B cell (primary cell): ENCODE measurements at regions not wholly inside any gene's neighbourhood (a gene's known extent, or its start where the extent isn't known, plus 50 kb on each side); places are given as distances from the start of the nearest gene placed in this dataset.
A peak's percentile ranks its signal among the peaks of the same experiment; 100 is the strongest.

Source experiments
- ATAC-seq: fragments of 200-7000 bp; cut with Tn5 transposase; one replicate; pipeline ENCODE4 v1.10.0; 2021; ENCODE audit warnings: low read depth, mild to moderate bottlenecking, moderate number of reproducible peaks, moderate library complexity
- CTCF ChIA-PET: fragments of 350-600 bp; sonication (Branson Sonifier 250); formaldehyde crosslinking; loops from one replicate; lab custom pipeline; 2021; ENCODE audit warnings: antibody characterized with exemption, inconsistent platforms; lab: Charles Lee
- POLR2A ChIA-PET: fragments of 350-600 bp; sonication (Branson Sonifier 250); formaldehyde crosslinking; loops from one replicate; lab custom pipeline; 2021; ENCODE audit warnings: antibody characterized with exemption; lab: Charles Lee
- DNase-seq: peaks from one replicate; pipeline ENCODE4 v3.0.0; 2013
- H2AFZ ChIP-seq: 2 replicates; pipeline ENCODE4 v1.6.1; 2012; ENCODE audit warnings: mild to moderate bottlenecking, low read depth, low read length; ENCODE audit not compliant: insufficient read depth, poor library complexity, severe bottlenecking
- H3K27ac ChIP-seq, 2 donors: 1 replicate in 1 of 2; 2 replicates in 1 of 2; pipeline ENCODE4 v1.5.1; 2012 to 2013; ENCODE audit warnings: low read length in 2 of 2, mild to moderate bottlenecking in 2 of 2, moderate library complexity in 1 of 2
- H3K27me3 ChIP-seq, 4 experiments: fragments of 200-600 bp in 1 of 4; sonication (generic) in 1 of 4; replicated peaks in 1 of 4; 1 replicate in 2 of 4; 2 replicates in 2 of 4; pipeline versions ENCODE4 v1.6.1 to v1.7.0; 2013 to 2016; ENCODE audit warnings: low read length in 3 of 4, mild to moderate bottlenecking in 2 of 4, mixed read lengths in 1 of 4, moderate library complexity in 1 of 4; ENCODE audit not compliant: insufficient read depth in 4 of 4, control insufficient read depth in 3 of 4; ENCODE audit errors: control extremely low read depth in 1 of 4
- H3K36me3 ChIP-seq, 2 experiments: replicated peaks in 1 of 2; 1 replicate in 1 of 2; 2 replicates in 1 of 2; pipeline versions ENCODE4 v1.6.1 to v1.7.1; 2013; ENCODE audit warnings: low read length in 1 of 2; ENCODE audit not compliant: insufficient read depth in 2 of 2, control insufficient read depth in 1 of 2; ENCODE audit errors: control extremely low read depth in 1 of 2, extremely low read depth in 1 of 2
- H3K4me1 ChIP-seq, 2 donors: fragments of 200-600 bp in 1 of 2; sonication (generic) in 1 of 2; 1 replicate in 1 of 2; 2 replicates in 1 of 2; pipeline versions ENCODE4 v1.5.1 to v1.6.1; 2013 to 2017; ENCODE audit warnings: low read length in 2 of 2; ENCODE audit not compliant: control insufficient read depth in 2 of 2, insufficient read depth in 2 of 2
- H3K4me2 ChIP-seq: replicated peaks from 2 replicates; pipeline ENCODE3; 2012; ENCODE audit warnings: mild to moderate bottlenecking, low read depth, low read length; ENCODE audit not compliant: poor library complexity, severe bottlenecking
- H3K4me3 ChIP-seq, 5 experiments: fragments of 200-600 bp in 1 of 5; sonication (generic) in 1 of 5; 1 replicate in 3 of 5; 2 replicates in 2 of 5; pipeline versions ENCODE4 v1.5.1 to v1.7.0; 2011 to 2016; ENCODE audit warnings: low read length in 4 of 5, mild to moderate bottlenecking in 4 of 5, low read depth in 2 of 5, control low read depth in 1 of 5, moderate library complexity in 1 of 5; ENCODE audit not compliant: insufficient read depth in 1 of 5; ENCODE audit errors: control extremely low read depth in 1 of 5, extremely low read depth in 1 of 5
- H3K79me2 ChIP-seq: fragments of 200-600 bp; sonication (generic); one replicate; pipeline ENCODE4 v1.6.0; 2016; ENCODE audit warnings: low read length; ENCODE audit not compliant: control insufficient read depth, insufficient read depth
- H3K9ac ChIP-seq: fragments of 200-600 bp; sonication (generic); 2 replicates; pipeline ENCODE4 v1.6.1; 2017; ENCODE audit warnings: mild to moderate bottlenecking, low read length, moderate library complexity
- H3K9me3 ChIP-seq, 3 donors: one replicate each; pipeline versions ENCODE4 v1.6.1 to v1.7.1; 2013; ENCODE audit warnings: low read length in 2 of 3; ENCODE audit not compliant: control insufficient read depth in 2 of 3, insufficient read depth in 1 of 3; ENCODE audit errors: control extremely low read depth in 1 of 3
- H4K20me1 ChIP-seq: 2 replicates; pipeline ENCODE4 v1.6.0; 2012; ENCODE audit warnings: mild to moderate bottlenecking, low read length; ENCODE audit not compliant: insufficient read depth, control insufficient read depth, poor library complexity, severe bottlenecking
- H3K27ac Mint-ChIP-seq: one replicate; pipeline ENCODE4 v1.8.0; 2021; ENCODE audit warnings: mixed read lengths
- H3K27me3 Mint-ChIP-seq: one replicate; pipeline ENCODE4 v1.8.0; 2021; ENCODE audit warnings: mixed read lengths
- H3K4me1 Mint-ChIP-seq: one replicate; pipeline ENCODE4 v1.8.0; 2021; ENCODE audit warnings: mixed read lengths
- H3K4me3 Mint-ChIP-seq: one replicate; pipeline ENCODE4 v1.8.0; 2021; ENCODE audit warnings: mixed read lengths
- H3K9me3 Mint-ChIP-seq: one replicate; pipeline ENCODE4 v1.8.0; 2022; ENCODE audit warnings: mixed read lengths; ENCODE audit not compliant: insufficient read depth
- EZH2 ChIP-seq: IDR thresholded peaks from 2 replicates; pipeline ENCODE4 v1.6.1; 2012; ENCODE audit warnings: borderline replicate concordance, low read depth, mild to moderate bottlenecking, moderate library complexity, low read length; ENCODE audit not compliant: insufficient read depth, poor library complexity, severe bottlenecking
- WGBS: methylation state at CpG from one replicate; pipeline ENCODE4 v1.1.5; 2013; ENCODE audit warnings: missing lambda C conversion rate; ENCODE audit not compliant: insufficient coverage; 5-methylcytosine and 5-hydroxymethylcytosine counted together
- intact Hi-C: fragments of 100-400 bp; cut with micrococcal nuclease; formaldehyde crosslinking; loops from one replicate; pipeline ENCODE4 v1.10.0; 2022
- TF ChIP-seq, protein P1 (sequence below): fragments of 200-600 bp; IDR thresholded peaks from one replicate; pipeline ENCODE4 v1.8.0; 2022; ENCODE audit warnings: antibody characterized with exemption, mild to moderate bottlenecking

GRCh38 chr1:184919892-184920291 lies 54.4 kb downstream of the NIBAN1 start:
- Mint-ChIP-seq H3K4me1 (peaks cover 39% of the 10 kb centered on the region), H3K27ac (no peak overlapping the region), H3K27me3 (no peaks in the 10 kb centered on the region), H3K9me3 (no peaks in the 10 kb centered on the region), H3K4me3 (no peak overlapping the region)
- Histone ChIP-seq H3K27me3 (no peaks in the 10 kb centered on the region), H3K9me3 (no peaks in the 10 kb centered on the region), H3K9ac (no peak overlapping the region), H3K4me1 (peaks cover 10 to 21% of the 10 kb centered on the region in 2 donors), H4K20me1 (no peaks in the 10 kb centered on the region), H3K4me2 (no peak overlapping the region), H3K27ac (no peak overlapping the region), H3K79me2 (no peaks in the 10 kb centered on the region), H2AFZ (no peak overlapping the region), H3K4me3 (no peak overlapping the region), H3K36me3 (no peaks in the 10 kb centered on the region)
- POLR2A ChIA-PET: no interaction called here
- TF ChIP-seq EZH2: no peak
- TF ChIP-seq, protein P1, sequence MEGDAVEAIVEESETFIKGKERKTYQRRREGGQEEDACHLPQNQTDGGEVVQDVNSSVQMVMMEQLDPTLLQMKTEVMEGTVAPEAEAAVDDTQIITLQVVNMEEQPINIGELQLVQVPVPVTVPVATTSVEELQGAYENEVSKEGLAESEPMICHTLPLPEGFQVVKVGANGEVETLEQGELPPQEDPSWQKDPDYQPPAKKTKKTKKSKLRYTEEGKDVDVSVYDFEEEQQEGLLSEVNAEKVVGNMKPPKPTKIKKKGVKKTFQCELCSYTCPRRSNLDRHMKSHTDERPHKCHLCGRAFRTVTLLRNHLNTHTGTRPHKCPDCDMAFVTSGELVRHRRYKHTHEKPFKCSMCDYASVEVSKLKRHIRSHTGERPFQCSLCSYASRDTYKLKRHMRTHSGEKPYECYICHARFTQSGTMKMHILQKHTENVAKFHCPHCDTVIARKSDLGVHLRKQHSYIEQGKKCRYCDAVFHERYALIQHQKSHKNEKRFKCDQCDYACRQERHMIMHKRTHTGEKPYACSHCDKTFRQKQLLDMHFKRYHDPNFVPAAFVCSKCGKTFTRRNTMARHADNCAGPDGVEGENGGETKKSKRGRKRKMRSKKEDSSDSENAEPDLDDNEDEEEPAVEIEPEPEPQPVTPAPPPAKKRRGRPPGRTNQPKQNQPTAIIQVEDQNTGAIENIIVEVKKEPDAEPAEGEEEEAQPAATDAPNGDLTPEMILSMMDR: no peak
- DNase-seq: no peak
- no peak for ATAC-seq
- no CpG with 5 or more reads among the region's 4 CpGs for WGBS
- intact Hi-C loops: loop anchor here (10.0 kb wide), 1 partner anchor 55 kb away; the partner anchor contains the start of gene NIBAN1
- CTCF ChIA-PET: no interaction called here

GRCh38 chr1:184915463-184916090 lies 58.7 kb downstream of the NIBAN1 start:
- no peaks in the 10 kb centered on the region for H3K27me3 Mint-ChIP-seq
- WGBS: no CpG with 5 or more reads among the region's 3 CpGs
- no peaks in the 10 kb centered on the region for H3K79me2 ChIP-seq
- no peak overlapping the region for H3K27ac Mint-ChIP-seq
- H3K9ac ChIP-seq: no peak overlapping the region
- no peak overlapping the region for H3K4me3 ChIP-seq
- H4K20me1 ChIP-seq: no peaks in the 10 kb centered on the region
- no peaks in the 10 kb centered on the region for H3K27me3 ChIP-seq
- peaks cover 39% of the 10 kb centered on the region for H3K4me1 Mint-ChIP-seq
- H3K4me3 Mint-ChIP-seq: peak overlapping the region; percentile 4
- H3K36me3 ChIP-seq: no peaks in the 10 kb centered on the region
- POLR2A ChIA-PET: no interaction called here
- ATAC-seq (no peak), DNase-seq (no peak)
- no peak overlapping the region for H3K27ac ChIP-seq
- H2AFZ ChIP-seq: no peak overlapping the region
- peaks cover 10 to 21% of the 10 kb centered on the region in 2 donors for H3K4me1 ChIP-seq
- intact Hi-C loops: loop anchor here (10.0 kb wide), 1 partner anchor 59 kb away; the partner anchor contains the start of gene NIBAN1
- peak overlapping the region; percentile 10 for H3K4me2 ChIP-seq
- no peak for TF ChIP-seq EZH2
- TF ChIP-seq, protein P1: no peak
- CTCF ChIA-PET: interaction anchor here (0.8 to 1.0 kb wide), 2 partner anchors 55 to 109 kb away, joined by 3 to 5 read pairs; no protein-coding TSS in a partner anchor
- no peaks in the 10 kb centered on the region for H3K9me3 Mint-ChIP-seq
- no peaks in the 10 kb centered on the region for H3K9me3 ChIP-seq
